ENCODE measurements at regions not wholly inside any gene's neighbourhood (a gene's known extent, or its start where the extent isn't known, plus 50 kb on each side); places are given as distances from the start of the nearest gene placed in this dataset.

- TF ChIP-seq CTCF (IDR thresholded peaks at IDR 0.05) (no peak), POLR2AphosphoS5 (IDR thresholded peaks at IDR 0.05) (no peak)
Observed at GRCh38 chr3:189108067-189108466, 63.7 kb upstream of the TPRG1 start.

Data from breast epithelium (tissue), 3 donors.